HEK293T (cell line): ENCODE measurements at regions not wholly inside any gene's neighbourhood (a gene's known extent, or its start where the extent isn't known, plus 50 kb on each side); places are given as distances from the start of the nearest gene placed in this dataset.

ENCODE experiments used
- BHLHE40 ChIP-seq: fragments of 450-650 bp; IDR thresholded peaks from 2 replicates; pipeline ENCODE4 v1.6.1; 2016; ENCODE audit warnings: mild to moderate bottlenecking, moderate library complexity, borderline replicate concordance
- NFRKB ChIP-seq: fragments of 450-650 bp; IDR thresholded peaks from 2 replicates; pipeline ENCODE4 v1.6.1; 2016; ENCODE audit warnings: mild to moderate bottlenecking, moderate library complexity
- ZNF384 ChIP-seq: fragments of 450-650 bp; IDR thresholded peaks from 2 replicates; pipeline ENCODE4 v1.6.1; 2016

GRCh38 chr4:170716868-170717267 lies 627.1 kb upstream of the AADAT start:
- TF ChIP-seq BHLHE40 (no peak), NFRKB (no peak), ZNF384 (no peak)
